NCI-H748 (cell line): ENCODE measurements at regions not wholly inside any gene's neighbourhood (a gene's known extent, or its start where the extent isn't known, plus 50 kb on each side); places are given as distances from the start of the nearest gene placed in this dataset.

Source experiments
- DNase-seq: peaks from one replicate; lab custom pipeline; 2025; ENCODE audit not compliant: unreplicated experiment; lab: John Stamatoyannopoulos, UW

- DNase-seq, result no peak
Measured at GRCh38 chr6:14031516-14031915, 86.1 kb upstream of the CD83 start.

- no peak for DNase-seq
Measured at GRCh38 chr6:14035071-14035847, 82.3 kb upstream of the CD83 start.

- DNase-seq, result no peak
Measured at GRCh38 chr6:14035874-14036273, 81.7 kb upstream of the CD83 start.

- DNase-seq, result no peak
Measured at GRCh38 chr6:14036911-14037310, 80.7 kb upstream of the CD83 start.

- peak; percentile 78 for DNase-seq
Measured at GRCh38 chr6:14037402-14038277, 79.9 kb upstream of the CD83 start.

- DNase-seq, result peak; percentile 97
Measured at GRCh38 chr6:14038467-14039437, 78.8 kb upstream of the CD83 start.

GRCh38 chr6:14040042-14040441 is 77.5 kb upstream of the CD83 start:
- peak; percentile 80 for DNase-seq

GRCh38 chr6:14046476-14047068 is 71.0 kb upstream of the CD83 start:
- DNase-seq, result peak; percentile 85

- DNase-seq, result no peak
Measured at GRCh38 chr6:14047151-14047740, 70.3 kb upstream of the CD83 start.

GRCh38 chr6:14048837-14049236 is 68.7 kb upstream of the CD83 start:
- DNase-seq, result no peak

GRCh38 chr6:14051355-14051754 is 66.2 kb upstream of the CD83 start:
- DNase-seq, result peak; percentile 54

- DNase-seq, result peak; percentile 17
Measured at GRCh38 chr6:14053811-14054210, 63.8 kb upstream of the CD83 start.

GRCh38 chr6:14055541-14055940 is 62.0 kb upstream of the CD83 start:
- peak; percentile 100 for DNase-seq

- DNase-seq, result no peak
Measured at GRCh38 chr6:14058029-14058695, 59.4 kb upstream of the CD83 start.

GRCh38 chr6:14058735-14059134 is 58.8 kb upstream of the CD83 start:
- no peak for DNase-seq

GRCh38 chr6:14059791-14060436 is 57.7 kb upstream of the CD83 start:
- DNase-seq, result peak; percentile 94

GRCh38 chr6:14060971-14061370 is 56.6 kb upstream of the CD83 start:
- peak; percentile 55 for DNase-seq

- DNase-seq, result no peak
Measured at GRCh38 chr6:14061643-14062042, 55.9 kb upstream of the CD83 start.

GRCh38 chr6:14062345-14063029 is 55.1 kb upstream of the CD83 start:
- DNase-seq, result no peak
